ENCODE measurements at regions not wholly inside any gene's neighbourhood (a gene's known extent, or its start where the extent isn't known, plus 50 kb on each side); places are given as distances from the start of the nearest gene placed in this dataset.

- ATAC-seq = no peak
- intact Hi-C loops (cut with DNase I) = no loop called here
- no peak for TF ChIP-seq CTCF (IDR thresholded peaks at IDR 0.05)
- no peaks in the 10 kb centered on the region for H3K27me3 ChIP-seq
- H3K4me1 ChIP-seq = peaks cover 0 to 6% of the 10 kb centered on the region in 2 donors
- DNase-seq = no peak
- no peak overlapping the region for H3K4me3 ChIP-seq
- peaks cover 0 to 17% of the 10 kb centered on the region in 2 donors for H3K9me3 ChIP-seq
- H3K36me3 ChIP-seq = no peaks in the 10 kb centered on the region
- no peak overlapping the region for H3K27ac ChIP-seq
These were observed 52.5 kb upstream of the CLDN10 start for GRCh38 chr13:95499811-95500712.

GRCh38 chr13:95502216-95502615, 50.3 kb upstream of the CLDN10 start:
- no peaks in the 10 kb centered on the region for H3K36me3 ChIP-seq
- DNase-seq = no peak
- peaks cover 0 to 8% of the 10 kb centered on the region in 2 donors for H3K9me3 ChIP-seq
- H3K27ac ChIP-seq = no peak overlapping the region
- H3K4me1 ChIP-seq = peaks cover 0 to 5% of the 10 kb centered on the region in 2 donors
- H3K27me3 ChIP-seq = no peaks in the 10 kb centered on the region
- intact Hi-C loops (cut with DNase I) = no loop called here
- ATAC-seq = peak; percentile 52
- no peak for TF ChIP-seq CTCF (IDR thresholded peaks at IDR 0.05)
- H3K4me3 ChIP-seq = no peak overlapping the region

Data from left lung (tissue), 4 donors.